Stomach (tissue), 4 donors: ENCODE measurements at regions not wholly inside any gene's neighbourhood (a gene's known extent, or its start where the extent isn't known, plus 50 kb on each side); places are given as distances from the start of the nearest gene placed in this dataset.

Experiments used
- EP300 ChIP-seq: sonication (generic); formaldehyde crosslinking; IDR thresholded peaks from one replicate; pipeline ENCODE4 v1.6.1; 2017; ENCODE audit warnings: antibody characterized with exemption
- POLR2AphosphoS5 ChIP-seq, 3 donors: sonication (generic); formaldehyde crosslinking; IDR thresholded peaks; one replicate each; pipeline ENCODE4 v1.6.1; 2016; ENCODE audit warnings: antibody characterized with exemption in 3 of 3
- TF ChIP-seq, protein P1 (sequence below), 7 experiments: fragments of 450-650 bp in 4 of 7; fragments of 200-600 bp in 3 of 7; sonication (generic) in 3 of 7; IDR thresholded peaks; one replicate each; pipeline ENCODE4 v1.5.1; 2016 to 2019; ENCODE audit warnings: antibody characterized with exemption in 7 of 7, control low read depth in 2 of 7, mild to moderate bottlenecking in 1 of 7

DNA sequence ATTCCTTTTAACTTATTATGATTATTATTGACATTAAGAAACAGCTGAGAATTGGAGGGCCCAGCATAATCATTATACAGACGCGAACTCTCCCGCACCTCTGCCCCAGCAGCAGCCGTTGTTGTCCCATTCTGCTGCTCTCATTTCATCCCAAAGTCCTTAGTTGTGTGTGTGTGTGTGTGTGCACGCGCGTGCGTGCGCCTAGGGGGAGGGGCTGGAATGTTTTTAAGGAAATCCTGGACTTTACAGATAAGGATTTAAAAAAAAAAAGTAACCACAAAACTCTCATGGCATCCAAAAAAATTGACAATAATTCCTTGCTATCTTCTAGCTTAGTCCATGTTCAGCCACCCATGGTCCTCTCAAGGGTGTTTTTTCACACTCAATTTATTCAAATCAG lies 134.2 kb downstream of the WNT7A start:
- TF ChIP-seq, protein P1, sequence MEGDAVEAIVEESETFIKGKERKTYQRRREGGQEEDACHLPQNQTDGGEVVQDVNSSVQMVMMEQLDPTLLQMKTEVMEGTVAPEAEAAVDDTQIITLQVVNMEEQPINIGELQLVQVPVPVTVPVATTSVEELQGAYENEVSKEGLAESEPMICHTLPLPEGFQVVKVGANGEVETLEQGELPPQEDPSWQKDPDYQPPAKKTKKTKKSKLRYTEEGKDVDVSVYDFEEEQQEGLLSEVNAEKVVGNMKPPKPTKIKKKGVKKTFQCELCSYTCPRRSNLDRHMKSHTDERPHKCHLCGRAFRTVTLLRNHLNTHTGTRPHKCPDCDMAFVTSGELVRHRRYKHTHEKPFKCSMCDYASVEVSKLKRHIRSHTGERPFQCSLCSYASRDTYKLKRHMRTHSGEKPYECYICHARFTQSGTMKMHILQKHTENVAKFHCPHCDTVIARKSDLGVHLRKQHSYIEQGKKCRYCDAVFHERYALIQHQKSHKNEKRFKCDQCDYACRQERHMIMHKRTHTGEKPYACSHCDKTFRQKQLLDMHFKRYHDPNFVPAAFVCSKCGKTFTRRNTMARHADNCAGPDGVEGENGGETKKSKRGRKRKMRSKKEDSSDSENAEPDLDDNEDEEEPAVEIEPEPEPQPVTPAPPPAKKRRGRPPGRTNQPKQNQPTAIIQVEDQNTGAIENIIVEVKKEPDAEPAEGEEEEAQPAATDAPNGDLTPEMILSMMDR (IDR thresholded peaks at IDR 0.05) = no peak
- TF ChIP-seq EP300 (no peak), POLR2AphosphoS5 (IDR thresholded peaks at IDR 0.05) (no peak)
